Calu3 (cell line): ENCODE measurements at regions not wholly inside any gene's neighbourhood (a gene's known extent, or its start where the extent isn't known, plus 50 kb on each side); places are given as distances from the start of the nearest gene placed in this dataset.

ENCODE experiments used
- BruUV-seq: library from RNA; stranded (reverse); fragments of 400-500 nt; replicated peaks from 2 replicates; lab custom pipeline; 2021; lab: Mats Ljungman, UMichigan
- CTCF ChIA-PET: fragments of 300-600 bp; sonication (Branson Sonifier 250); formaldehyde crosslinking; loops from one replicate; lab custom pipeline; 2022; ENCODE audit warnings: antibody characterized with exemption; lab: Charles Lee
- DNase-seq: peaks from one replicate; pipeline ENCODE4 v3.0.0; 2022
- H3K27ac Mint-ChIP-seq: one replicate; pipeline ENCODE4 v1.8.0; 2022; ENCODE audit warnings: mixed read lengths; ENCODE audit not compliant: unreplicated experiment
- H3K27me3 Mint-ChIP-seq: one replicate; pipeline ENCODE4 v1.8.0; 2022; ENCODE audit warnings: mixed read lengths; ENCODE audit not compliant: unreplicated experiment
- H3K36me3 Mint-ChIP-seq: one replicate; pipeline ENCODE4 v1.8.0; 2022; ENCODE audit warnings: mild to moderate bottlenecking, moderate library complexity, mixed read lengths; ENCODE audit not compliant: insufficient read depth, unreplicated experiment
- H3K4me1 Mint-ChIP-seq: one replicate; pipeline ENCODE4 v1.8.0; 2022; ENCODE audit warnings: mild to moderate bottlenecking, low read depth, mixed read lengths; ENCODE audit not compliant: unreplicated experiment
- H3K4me3 Mint-ChIP-seq: one replicate; pipeline ENCODE4 v1.8.0; 2022; ENCODE audit warnings: mild to moderate bottlenecking, low read depth, moderate library complexity, mixed read lengths; ENCODE audit not compliant: unreplicated experiment
- H3K9me3 Mint-ChIP-seq: one replicate; pipeline ENCODE4 v1.8.0; 2022; ENCODE audit warnings: low read depth, mixed read lengths; ENCODE audit not compliant: unreplicated experiment
- intact Hi-C: fragments of 100-400 bp; cut with micrococcal nuclease; formaldehyde crosslinking; loops from one replicate; pipeline ENCODE4 v1.10.0; 2022; ENCODE audit not compliant: unreplicated experiment
- TF ChIP-seq, protein P1 (sequence below): fragments of 200-600 bp; IDR thresholded peaks from one replicate; pipeline ENCODE4 v1.8.0; 2022; ENCODE audit warnings: antibody characterized with exemption; ENCODE audit not compliant: unreplicated experiment

DNA sequence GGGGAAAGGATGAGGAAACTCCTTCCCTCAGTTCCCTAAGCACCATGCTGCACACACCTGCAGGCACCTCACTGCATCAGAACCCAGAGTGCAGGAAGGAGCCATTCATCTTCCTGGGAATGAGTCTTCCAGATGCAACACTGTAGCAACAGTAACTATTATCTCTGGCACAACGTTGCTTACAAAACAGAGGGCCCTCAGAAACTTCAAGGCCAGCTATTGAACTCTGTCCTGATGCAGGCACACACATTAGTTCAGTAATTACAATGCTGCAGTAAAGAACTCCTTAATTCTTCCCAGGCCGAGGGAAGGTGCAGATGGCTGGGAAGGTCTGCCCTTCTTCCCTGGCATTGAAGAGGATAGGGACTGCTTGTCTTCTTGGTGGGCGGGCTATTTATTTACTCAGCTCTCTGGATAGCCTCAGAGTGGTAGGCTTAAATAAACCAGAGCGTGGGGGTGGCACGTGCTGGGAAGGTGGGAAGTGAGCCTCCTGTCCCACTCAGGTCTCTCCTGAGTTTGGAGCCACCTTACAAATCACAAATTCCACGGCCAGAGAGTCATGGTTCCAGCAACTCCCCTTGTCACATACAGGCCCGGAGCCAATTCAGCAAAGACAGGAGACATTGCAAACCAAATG lies 125.1 kb upstream of the JCAD start:
- H3K9me3 Mint-ChIP-seq, result no peaks in the 10 kb centered on the region
- DNase-seq, result no peak
- intact Hi-C loops, result no loop called here
- H3K36me3 Mint-ChIP-seq, result peaks cover 5% of the 10 kb centered on the region
- peaks cover 37% of the 10 kb centered on the region for H3K4me1 Mint-ChIP-seq
- TF ChIP-seq, protein P1, sequence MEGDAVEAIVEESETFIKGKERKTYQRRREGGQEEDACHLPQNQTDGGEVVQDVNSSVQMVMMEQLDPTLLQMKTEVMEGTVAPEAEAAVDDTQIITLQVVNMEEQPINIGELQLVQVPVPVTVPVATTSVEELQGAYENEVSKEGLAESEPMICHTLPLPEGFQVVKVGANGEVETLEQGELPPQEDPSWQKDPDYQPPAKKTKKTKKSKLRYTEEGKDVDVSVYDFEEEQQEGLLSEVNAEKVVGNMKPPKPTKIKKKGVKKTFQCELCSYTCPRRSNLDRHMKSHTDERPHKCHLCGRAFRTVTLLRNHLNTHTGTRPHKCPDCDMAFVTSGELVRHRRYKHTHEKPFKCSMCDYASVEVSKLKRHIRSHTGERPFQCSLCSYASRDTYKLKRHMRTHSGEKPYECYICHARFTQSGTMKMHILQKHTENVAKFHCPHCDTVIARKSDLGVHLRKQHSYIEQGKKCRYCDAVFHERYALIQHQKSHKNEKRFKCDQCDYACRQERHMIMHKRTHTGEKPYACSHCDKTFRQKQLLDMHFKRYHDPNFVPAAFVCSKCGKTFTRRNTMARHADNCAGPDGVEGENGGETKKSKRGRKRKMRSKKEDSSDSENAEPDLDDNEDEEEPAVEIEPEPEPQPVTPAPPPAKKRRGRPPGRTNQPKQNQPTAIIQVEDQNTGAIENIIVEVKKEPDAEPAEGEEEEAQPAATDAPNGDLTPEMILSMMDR, result no peak
- H3K27me3 Mint-ChIP-seq, result peaks cover 27% of the 10 kb centered on the region
- no peak overlapping the region for H3K4me3 Mint-ChIP-seq
- CTCF ChIA-PET, result no interaction called here
- H3K27ac Mint-ChIP-seq, result no peak overlapping the region
- BruUV-seq, result no TSS peak

DNA sequence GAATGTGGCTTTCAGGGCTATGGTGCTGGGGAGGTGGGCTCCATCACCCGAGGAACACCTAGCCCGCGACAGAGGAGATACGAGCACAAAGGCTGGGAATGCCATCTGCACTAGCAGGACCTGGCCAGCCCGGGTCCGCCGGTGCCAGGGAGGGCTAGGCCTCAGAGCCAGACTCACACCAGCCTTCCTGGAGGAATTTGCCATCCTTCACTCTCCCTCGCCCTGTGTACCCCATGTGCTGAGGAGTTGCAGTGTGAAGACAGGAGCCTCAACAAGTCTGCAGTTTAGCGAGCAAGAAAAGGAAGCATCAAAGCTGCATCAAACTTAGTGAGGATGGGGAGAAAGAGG lies 123.6 kb upstream of the JCAD start:
- CTCF ChIA-PET, result no interaction called here
- BruUV-seq, result no TSS peak
- intact Hi-C loops, result no loop called here

DNA sequence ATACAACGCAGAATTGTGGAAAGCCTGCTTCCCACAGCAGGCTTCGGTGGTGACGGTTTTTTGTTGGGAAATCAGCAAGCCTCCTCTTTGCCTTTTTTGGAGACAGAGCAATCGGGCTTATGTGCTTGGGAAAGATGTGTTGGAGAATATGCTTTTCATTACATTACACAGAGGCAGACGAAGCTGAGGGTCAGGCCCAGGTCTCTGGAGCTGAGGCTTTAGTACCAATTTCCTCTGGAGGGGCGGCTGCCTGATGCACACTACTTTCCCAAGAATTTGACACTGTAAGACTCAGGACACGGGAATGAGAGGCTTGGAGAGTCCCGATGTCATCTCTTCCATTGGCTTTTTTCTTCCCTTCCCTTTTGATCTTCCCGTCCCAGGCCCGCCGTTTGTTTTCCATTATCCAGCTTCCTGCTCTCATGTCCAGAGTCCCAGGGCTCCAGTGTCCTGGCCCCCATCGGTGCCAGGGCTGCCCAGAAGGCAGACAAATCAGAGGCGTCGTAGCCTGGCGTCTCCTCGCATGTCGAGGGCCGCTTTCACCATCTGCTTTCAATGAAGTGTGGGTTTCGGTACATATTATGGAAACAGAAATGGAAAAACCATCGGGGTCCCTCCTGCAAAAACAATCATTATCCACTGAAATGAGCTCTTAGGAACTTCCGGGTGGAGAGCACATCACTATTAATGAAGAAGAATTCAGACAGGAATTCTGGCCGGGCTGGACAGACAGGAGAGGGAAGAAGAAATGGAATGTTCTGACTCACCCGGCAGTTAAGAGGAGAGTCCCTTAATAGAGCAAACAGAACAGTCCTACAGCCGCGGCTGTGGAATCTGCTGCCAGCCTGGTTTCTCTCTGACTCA lies 123.0 kb upstream of the JCAD start:
- H3K27me3 Mint-ChIP-seq, result peaks cover 16% of the 10 kb centered on the region
- intact Hi-C loops, result no loop called here
- CTCF ChIA-PET, result interaction anchor here (1.2 kb wide), 1 partner anchor 10 kb away, joined by 3 read pairs; no protein-coding TSS in a partner anchor
- peak; percentile 54 for DNase-seq
- no peak overlapping the region for H3K27ac Mint-ChIP-seq
- peaks cover 37% of the 10 kb centered on the region for H3K4me1 Mint-ChIP-seq
- H3K9me3 Mint-ChIP-seq, result no peaks in the 10 kb centered on the region
- no peak overlapping the region for H3K4me3 Mint-ChIP-seq
- peaks cover 5% of the 10 kb centered on the region for H3K36me3 Mint-ChIP-seq
- TF ChIP-seq, protein P1, result no peak
- no TSS peak for BruUV-seq

More for the DNA sequence above, 123.6 kb upstream of the JCAD start:
- TF ChIP-seq, protein P1, result no peak
- Mint-ChIP-seq H3K4me3 (no peak overlapping the region), H3K9me3 (no peaks in the 10 kb centered on the region), H3K27me3 (peaks cover 22% of the 10 kb centered on the region), H3K36me3 (peaks cover 5% of the 10 kb centered on the region), H3K4me1 (peaks cover 37% of the 10 kb centered on the region), H3K27ac (no peak overlapping the region)
- no peak for DNase-seq

DNA sequence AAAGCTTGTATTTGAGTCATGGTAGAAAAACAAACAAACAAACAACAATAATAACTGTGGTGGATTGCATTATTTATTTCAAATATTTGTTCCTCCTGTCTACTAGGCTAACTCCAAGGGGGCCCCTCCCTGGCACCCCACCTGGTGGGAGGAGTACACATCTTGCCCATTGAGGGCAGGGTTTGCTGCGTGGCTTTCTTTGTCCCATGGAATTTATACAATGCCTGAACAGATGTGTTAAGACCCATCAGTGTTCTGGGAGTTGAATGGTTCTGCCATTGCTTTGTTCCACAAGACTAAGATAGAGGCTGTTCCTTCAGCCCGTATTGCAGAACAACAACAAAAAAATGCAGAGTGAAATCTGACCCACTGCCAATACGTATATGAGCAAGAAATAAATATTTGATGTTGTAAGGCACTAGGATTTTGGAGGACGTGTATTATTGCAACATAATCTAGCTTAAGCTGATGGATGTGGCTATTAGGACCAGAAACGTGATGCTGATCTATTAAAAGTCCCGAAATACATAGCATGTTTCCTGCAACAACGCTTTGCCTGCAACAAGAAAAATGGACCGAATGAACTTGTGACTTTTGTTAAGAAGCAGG lies 119.1 kb upstream of the JCAD start:
- H3K9me3 Mint-ChIP-seq, result no peaks in the 10 kb centered on the region
- no TSS peak for BruUV-seq
- peaks cover 5% of the 10 kb centered on the region for H3K36me3 Mint-ChIP-seq
- H3K27me3 Mint-ChIP-seq, result peaks cover 14% of the 10 kb centered on the region
- peaks cover 14% of the 10 kb centered on the region for H3K4me1 Mint-ChIP-seq
- H3K4me3 Mint-ChIP-seq, result no peak overlapping the region
- intact Hi-C loops, result no loop called here
- DNase-seq, result no peak
- TF ChIP-seq, protein P1, result no peak
- H3K27ac Mint-ChIP-seq, result no peak overlapping the region
- CTCF ChIA-PET, result interaction anchor here (0.7 to 1.8 kb wide), 2 partner anchors 8 to 457 kb away, joined by 3 to 4 read pairs; no protein-coding TSS in a partner anchor
